Activated CD8-positive, alpha-beta T cell treated with anti-CD3 and anti-CD28 coated beads, Interleukin-2, amount 10 ng/mL, durations not matched to agents 7 days and 5 days (primary cell): ENCODE measurements at regions not wholly inside any gene's neighbourhood (a gene's known extent, or its start where the extent isn't known, plus 50 kb on each side); places are given as distances from the start of the nearest gene placed in this dataset.

Experiments used
- ATAC-seq: fragments of 150-1000 bp; cut with Tn5 transposase; one replicate; pipeline ENCODE4 v1.10.0; 2021; ENCODE audit warnings: moderate library complexity
- CTCF ChIA-PET: fragments of 350-600 bp; sonication (Branson Sonifier 250); formaldehyde crosslinking; loops from one replicate; lab custom pipeline; 2021; ENCODE audit warnings: antibody characterized with exemption; lab: Charles Lee
- POLR2A ChIA-PET: fragments of 350-600 bp; sonication (Branson Sonifier 250); formaldehyde crosslinking; loops from one replicate; lab custom pipeline; 2021; ENCODE audit warnings: antibody characterized with exemption; lab: Charles Lee
- DNase-seq: peaks from one replicate; pipeline ENCODE4 v3.0.0-alpha.2; 2020
- H3K27ac Mint-ChIP-seq: one replicate; pipeline ENCODE4 v1.8.0; 2021; ENCODE audit warnings: mild to moderate bottlenecking, mixed read lengths
- H3K27me3 Mint-ChIP-seq: one replicate; pipeline ENCODE4 v1.8.0; 2021; ENCODE audit warnings: low read depth, mixed read lengths
- H3K36me3 Mint-ChIP-seq: one replicate; pipeline ENCODE4 v1.8.0; 2021; ENCODE audit warnings: low read depth, mixed read lengths
- H3K4me1 Mint-ChIP-seq: one replicate; pipeline ENCODE4 v1.8.0; 2021; ENCODE audit warnings: low read depth, mixed read lengths
- H3K4me3 Mint-ChIP-seq: one replicate; pipeline ENCODE4 v1.8.0; 2021; ENCODE audit warnings: mild to moderate bottlenecking, mixed read lengths
- H3K9me3 Mint-ChIP-seq: one replicate; pipeline ENCODE4 v1.8.0; 2022; ENCODE audit warnings: mixed read lengths; ENCODE audit not compliant: insufficient read depth

DNA sequence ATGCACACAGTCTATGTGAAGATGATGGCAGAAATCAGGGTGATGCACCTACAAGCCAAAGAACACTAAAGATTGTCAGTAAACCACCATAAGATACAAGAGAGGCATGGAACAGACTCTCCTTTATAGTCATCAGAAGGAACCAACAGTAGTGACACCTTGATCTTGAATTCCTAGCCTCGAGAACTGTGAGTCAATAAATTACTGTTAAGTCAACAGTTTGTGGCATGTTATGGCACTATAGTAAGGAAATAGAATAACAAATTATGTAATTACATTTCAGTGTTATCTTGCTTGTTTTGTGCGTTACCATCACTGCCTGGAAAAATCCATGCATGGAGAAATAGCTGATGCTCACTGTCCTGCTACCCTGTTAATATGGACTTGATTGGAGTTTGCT lies 110.2 kb upstream of the LRP1B start:
- no peaks in the 10 kb centered on the region for H3K27me3 Mint-ChIP-seq

DNA sequence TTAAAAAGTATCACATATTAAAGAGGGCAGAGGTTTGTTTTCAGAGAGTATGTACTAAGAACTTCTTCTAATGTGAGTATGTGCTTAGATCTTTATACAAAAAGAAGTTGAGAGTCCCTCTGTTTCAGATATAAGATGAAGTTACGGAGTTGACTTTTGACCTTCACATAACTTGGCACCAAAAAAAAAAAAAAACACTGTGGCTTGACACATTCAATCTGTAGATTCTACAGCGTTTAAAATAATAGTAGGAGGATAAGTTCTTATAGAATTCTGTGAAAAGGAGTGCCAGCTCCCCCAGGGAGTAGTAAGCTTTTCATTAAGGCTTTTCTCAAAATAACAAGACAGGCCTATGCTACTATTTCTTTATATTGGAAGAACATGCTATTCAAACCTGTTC lies 105.4 kb upstream of the LRP1B start:
- DNase-seq (no peak), ATAC-seq (no peak)
- Mint-ChIP-seq H3K4me1 (no peaks in the 10 kb centered on the region), H3K27me3 (no peaks in the 10 kb centered on the region), H3K36me3 (no peaks in the 10 kb centered on the region), H3K4me3 (no peak overlapping the region), H3K27ac (no peak overlapping the region), H3K9me3 (no peaks in the 10 kb centered on the region)
- POLR2A ChIA-PET, result interaction anchor here (0.6 kb wide), 1 partner anchor 39 kb away, joined by 4 read pairs; no protein-coding TSS in a partner anchor
- CTCF ChIA-PET, result no interaction called here

More for the DNA sequence above, 110.2 kb upstream of the LRP1B start:
- no peaks in the 10 kb centered on the region for H3K36me3 Mint-ChIP-seq
- ATAC-seq, result no peak
- no peaks in the 10 kb centered on the region for H3K4me1 Mint-ChIP-seq
- CTCF ChIA-PET, result no interaction called here
- no peak for DNase-seq
- no peak overlapping the region for H3K27ac Mint-ChIP-seq
- H3K4me3 Mint-ChIP-seq, result no peak overlapping the region
- POLR2A ChIA-PET, result no interaction called here
- H3K9me3 Mint-ChIP-seq, result peaks cover 4% of the 10 kb centered on the region

- POLR2A ChIA-PET, result no interaction called here
- Mint-ChIP-seq H3K27me3 (no peaks in the 10 kb centered on the region), H3K4me1 (no peaks in the 10 kb centered on the region)
Measured at GRCh38 chr2:142234741-142235140, 103.9 kb upstream of the LRP1B start.

GRCh38 chr2:142223309-142223708 lies 92.5 kb upstream of the LRP1B start:
- H3K36me3 Mint-ChIP-seq, result no peaks in the 10 kb centered on the region
- CTCF ChIA-PET, result no interaction called here
- POLR2A ChIA-PET, result no interaction called here
- H3K9me3 Mint-ChIP-seq, result peaks cover 9% of the 10 kb centered on the region
- DNase-seq, result no peak
- ATAC-seq, result no peak
- H3K27ac Mint-ChIP-seq, result no peak overlapping the region
- H3K27me3 Mint-ChIP-seq, result no peaks in the 10 kb centered on the region
- no peaks in the 10 kb centered on the region for H3K4me1 Mint-ChIP-seq
- H3K4me3 Mint-ChIP-seq, result no peak overlapping the region

More at GRCh38 chr2:142234741-142235140, 103.9 kb upstream of the LRP1B start:
- Mint-ChIP-seq H3K9me3 (no peaks in the 10 kb centered on the region), H3K4me3 (no peak overlapping the region), H3K36me3 (no peaks in the 10 kb centered on the region), H3K27ac (no peak overlapping the region)
- no peak for ATAC-seq
- DNase-seq, result no peak
- CTCF ChIA-PET, result no interaction called here

- Mint-ChIP-seq H3K9me3 (peaks cover 9% of the 10 kb centered on the region), H3K36me3 (no peaks in the 10 kb centered on the region), H3K27ac (no peak overlapping the region), H3K27me3 (no peaks in the 10 kb centered on the region), H3K4me3 (no peak overlapping the region), H3K4me1 (no peaks in the 10 kb centered on the region)
- CTCF ChIA-PET, result no interaction called here
- POLR2A ChIA-PET, result no interaction called here
- DNase-seq, result no peak
- ATAC-seq, result no peak
Measured at GRCh38 chr2:142222715-142223114, 91.9 kb upstream of the LRP1B start.

GRCh38 chr2:142220901-142221300 lies 90.1 kb upstream of the LRP1B start:
- ChIA-PET CTCF (no interaction called here), POLR2A (no interaction called here)
- H3K36me3 Mint-ChIP-seq, result no peaks in the 10 kb centered on the region
- H3K4me3 Mint-ChIP-seq, result no peak overlapping the region
- no peak overlapping the region for H3K27ac Mint-ChIP-seq
- H3K9me3 Mint-ChIP-seq, result peaks cover 12% of the 10 kb centered on the region
- DNase-seq (no peak), ATAC-seq (no peak)
- no peaks in the 10 kb centered on the region for H3K4me1 Mint-ChIP-seq
- no peaks in the 10 kb centered on the region for H3K27me3 Mint-ChIP-seq

DNA sequence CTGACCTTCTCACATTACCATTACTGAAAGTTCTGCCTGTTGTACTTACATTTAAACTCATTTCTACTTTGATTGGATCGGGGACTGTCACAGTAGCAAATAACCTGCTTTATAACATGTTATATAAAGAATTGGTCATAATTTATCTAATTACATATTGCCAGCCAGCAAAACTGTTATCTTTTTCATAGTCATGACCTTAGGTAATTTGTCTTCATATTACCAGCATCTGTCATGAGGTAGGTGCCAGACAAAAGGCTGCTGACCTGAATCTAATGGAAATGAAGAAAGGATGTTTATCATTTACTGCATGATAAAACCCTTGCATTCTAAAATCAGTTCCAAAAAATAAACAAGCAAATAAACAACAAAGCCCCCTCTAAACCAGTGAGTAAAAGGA lies 89.4 kb upstream of the LRP1B start:
- CTCF ChIA-PET, result no interaction called here
- peaks cover 13% of the 10 kb centered on the region for H3K9me3 Mint-ChIP-seq

GRCh38 chr2:142218471-142218870 lies 87.7 kb upstream of the LRP1B start:
- Mint-ChIP-seq H3K36me3 (no peaks in the 10 kb centered on the region), H3K27ac (no peak overlapping the region), H3K27me3 (no peaks in the 10 kb centered on the region), H3K9me3 (peaks cover 13% of the 10 kb centered on the region), H3K4me1 (no peaks in the 10 kb centered on the region), H3K4me3 (no peak overlapping the region)
- DNase-seq (no peak), ATAC-seq (no peak)
- ChIA-PET POLR2A (no interaction called here), CTCF (no interaction called here)

More for the DNA sequence above, 89.4 kb upstream of the LRP1B start:
- Mint-ChIP-seq H3K4me3 (no peak overlapping the region), H3K36me3 (no peaks in the 10 kb centered on the region), H3K4me1 (no peaks in the 10 kb centered on the region), H3K27me3 (no peaks in the 10 kb centered on the region), H3K27ac (no peak overlapping the region)
- ATAC-seq, result no peak
- DNase-seq, result no peak
- POLR2A ChIA-PET, result no interaction called here

GRCh38 chr2:142217804-142218203 lies 87.0 kb upstream of the LRP1B start:
- ChIA-PET POLR2A (no interaction called here), CTCF (no interaction called here)
- Mint-ChIP-seq H3K27me3 (no peaks in the 10 kb centered on the region), H3K36me3 (no peaks in the 10 kb centered on the region), H3K4me1 (no peaks in the 10 kb centered on the region), H3K4me3 (no peak overlapping the region), H3K27ac (no peak overlapping the region), H3K9me3 (peaks cover 13% of the 10 kb centered on the region)
- DNase-seq, result no peak
- ATAC-seq, result no peak

- ChIA-PET POLR2A (no interaction called here), CTCF (no interaction called here)
- Mint-ChIP-seq H3K36me3 (no peaks in the 10 kb centered on the region), H3K4me3 (no peak overlapping the region), H3K27me3 (no peaks in the 10 kb centered on the region), H3K4me1 (no peaks in the 10 kb centered on the region), H3K27ac (no peak overlapping the region), H3K9me3 (peaks cover 6% of the 10 kb centered on the region)
- no peak for ATAC-seq
- DNase-seq, result no peak
Measured at GRCh38 chr2:142200062-142200461, 69.2 kb upstream of the LRP1B start.

- no peaks in the 10 kb centered on the region for H3K27me3 Mint-ChIP-seq
- H3K27ac Mint-ChIP-seq, result no peak overlapping the region
- H3K9me3 Mint-ChIP-seq, result peaks cover 6% of the 10 kb centered on the region
- no peaks in the 10 kb centered on the region for H3K36me3 Mint-ChIP-seq
- ChIA-PET POLR2A (no interaction called here), CTCF (no interaction called here)
- no peak for DNase-seq
- H3K4me1 Mint-ChIP-seq, result no peaks in the 10 kb centered on the region
- no peak for ATAC-seq
- no peak overlapping the region for H3K4me3 Mint-ChIP-seq
Measured at GRCh38 chr2:142199073-142199472, 68.3 kb upstream of the LRP1B start.

DNA sequence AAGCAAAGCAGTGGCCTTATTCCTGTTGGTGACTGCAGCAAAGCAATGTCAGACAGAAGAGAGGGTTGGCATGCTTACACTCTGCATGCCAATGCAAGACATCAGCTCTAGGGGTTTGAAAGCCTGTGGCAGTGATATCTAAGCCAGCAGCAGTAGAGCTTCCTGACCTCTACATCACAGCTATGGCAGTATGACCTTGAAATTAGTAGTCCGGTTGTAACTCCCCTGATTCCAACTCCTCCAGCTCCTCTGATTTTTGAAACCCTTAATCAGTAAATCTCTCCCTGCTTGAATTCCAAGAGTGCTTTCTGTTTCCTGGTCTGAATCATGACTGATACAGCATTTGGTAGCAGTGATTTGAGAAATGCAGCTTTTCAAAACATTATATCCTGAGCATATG lies 60.0 kb upstream of the LRP1B start:
- H3K4me1 Mint-ChIP-seq, result no peaks in the 10 kb centered on the region
- ATAC-seq, result no peak

DNA sequence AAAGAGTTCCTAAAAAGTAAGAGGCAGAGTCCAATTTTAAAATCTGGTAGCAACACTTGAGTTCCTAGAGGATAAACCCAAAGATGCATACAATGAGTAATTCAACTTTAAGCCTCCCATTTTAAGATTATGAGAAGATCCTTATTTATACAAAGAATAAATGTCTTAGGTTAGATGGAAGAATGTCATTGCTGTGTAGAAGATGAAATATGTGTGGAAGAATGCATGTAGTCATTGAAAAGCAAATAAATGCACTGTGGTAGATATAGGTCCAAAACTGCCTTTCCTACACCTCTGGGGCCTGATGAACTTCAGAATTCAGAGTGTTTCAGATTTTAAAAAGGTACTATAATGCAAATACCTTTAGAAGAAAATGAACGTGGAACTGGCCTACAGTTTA lies 58.7 kb upstream of the LRP1B start:
- Mint-ChIP-seq H3K27me3 (no peaks in the 10 kb centered on the region), H3K27ac (no peak overlapping the region)
- CTCF ChIA-PET, result no interaction called here

More for the DNA sequence above, 60.0 kb upstream of the LRP1B start:
- Mint-ChIP-seq H3K27ac (no peak overlapping the region), H3K36me3 (no peaks in the 10 kb centered on the region), H3K27me3 (no peaks in the 10 kb centered on the region), H3K9me3 (peaks cover 4% of the 10 kb centered on the region), H3K4me3 (no peak overlapping the region)
- no peak for DNase-seq
- CTCF ChIA-PET, result no interaction called here
- POLR2A ChIA-PET, result no interaction called here

More for the DNA sequence above, 58.7 kb upstream of the LRP1B start:
- ATAC-seq, result no peak
- H3K9me3 Mint-ChIP-seq, result peaks cover 4% of the 10 kb centered on the region
- DNase-seq, result no peak
- POLR2A ChIA-PET, result no interaction called here
- no peaks in the 10 kb centered on the region for H3K4me1 Mint-ChIP-seq
- no peaks in the 10 kb centered on the region for H3K36me3 Mint-ChIP-seq
- H3K4me3 Mint-ChIP-seq, result no peak overlapping the region
